ENCODE measurements at regions not wholly inside any gene's neighbourhood (a gene's known extent, or its start where the extent isn't known, plus 50 kb on each side); places are given as distances from the start of the nearest gene placed in this dataset.

GRCh38 chr20:12077875-12078274, 160.2 kb downstream of the BTBD3 start:
- no peak overlapping the region for H3K4me2 ChIP-seq (ENCODE audit: insufficient read depth, low read length)
- no peak overlapping the region for H3K9ac ChIP-seq (ENCODE audit: insufficient read depth in 1 of 2, low read depth in 2 of 2, low read length in 2 of 2)
- CTCF ChIA-PET (ENCODE audit: low intra/inter-chr PET ratio): no interaction called here
- no peaks in the 10 kb centered on the region for H3K4me1 ChIP-seq (replicated peaks in 1 of 2; ENCODE audit: control insufficient read depth in 2 of 2, insufficient read depth in 2 of 2, low read length in 2 of 2)
- FAIRE-seq: no peak
- no peaks in the 10 kb centered on the region for H3K79me2 ChIP-seq (ENCODE audit: control insufficient read depth, insufficient read depth, low read length)
- ATAC-seq: no peak
- BruUV-seq (replicated peaks): no TSS peak
- no peaks in the 10 kb centered on the region for H3K9me1 ChIP-seq (ENCODE audit: control insufficient read depth, insufficient read depth, low read length)
- WGBS (ENCODE audit: insufficient coverage, low coverage, missing lambda C conversion rate): 0% methylated on average over 7 of the region's 7 CpGs
- TF ChIP-seq HNRNPLL (IDR thresholded peaks at IDR 0.05; ENCODE audit: low read depth, low read length, poor library complexity, severe bottlenecking) (no peak), ZNF444 (CRISPR knock-in tag; IDR thresholded peaks at IDR 0.05) (no peak), USF2 (CRISPR knock-in tag; IDR thresholded peaks at IDR 0.05) (no peak), HDAC6 (IDR thresholded peaks at IDR 0.05; ENCODE audit: low read depth, low read length) (no peak), TAF9B (IDR thresholded peaks at IDR 0.05; ENCODE audit: partially characterized antibody) (no peak), RNF2 (IDR thresholded peaks at IDR 0.05) (no peak), ZKSCAN8 (CRISPR knock-in tag; IDR thresholded peaks at IDR 0.05) (no peak), ZNF830 (CRISPR knock-in tag; IDR thresholded peaks at IDR 0.05) (no peak), ID3 (CRISPR knock-in tag; IDR thresholded peaks at IDR 0.05) (no peak), ID3 (tag; IDR thresholded peaks at IDR 0.05) (no peak), E2F1 (CRISPR knock-in tag; IDR thresholded peaks at IDR 0.05) (no peak), ZNF324 (CRISPR knock-in tag; IDR thresholded peaks at IDR 0.05) (no peak), ZNF583 (CRISPR knock-in tag; IDR thresholded peaks at IDR 0.05) (no peak), RAD21 (CRISPR knock-in tag; conservative IDR thresholded peaks at IDR 0.05 in 1 of 2, IDR thresholded peaks at IDR 0.05 in 1 of 2) (no peak), ZNF217 (CRISPR knock-in tag; IDR thresholded peaks at IDR 0.05) (no peak)
- no peaks in the 10 kb centered on the region for H4K20me1 ChIP-seq (replicated peaks; ENCODE audit: control insufficient read depth, insufficient read depth, low read length)
- H3K4me3 ChIP-seq: no peak overlapping the region
- intact Hi-C loops (cut with micrococcal nuclease): no loop called here
- DNase-seq (ENCODE audit: extremely low read depth in 1 of 4, low spot score in 3 of 4): no peak
- in situ Hi-C loops (cut with MboI): no loop called here
- H3K27ac ChIP-seq (ENCODE audit: extremely low read depth, low read depth, low read length): no peak overlapping the region
- POLR2A ChIA-PET: no interaction called here
- no peaks in the 10 kb centered on the region for H3K9me3 ChIP-seq (replicated peaks; ENCODE audit: control insufficient read depth, insufficient read depth, low read depth, low read length)
- H3K36me3 ChIP-seq (ENCODE audit: control insufficient read depth, insufficient read depth, low read length): no peaks in the 10 kb centered on the region
- no peak overlapping the region for H2AFZ ChIP-seq (ENCODE audit: low read depth, low read length)
- no peaks in the 10 kb centered on the region for H3K27me3 ChIP-seq (ENCODE audit: control insufficient read depth in 2 of 2, insufficient read depth in 2 of 2, low read length in 2 of 2)
